Loucy (cell line): ENCODE measurements at regions not wholly inside any gene's neighbourhood (a gene's known extent, or its start where the extent isn't known, plus 50 kb on each side); places are given as distances from the start of the nearest gene placed in this dataset.

Experiments used
- CTCF ChIP-seq: fragments of 200-600 bp; sonication (generic); conservative IDR thresholded peaks from 2 replicates; pipeline ENCODE4 v1.5.1; 2014; ENCODE audit warnings: mild to moderate bottlenecking, antibody characterized with exemption, low read length
- EZH2phosphoT487 ChIP-seq: fragments of 200-600 bp; IDR thresholded peaks from 2 replicates; pipeline ENCODE4 v1.6.1; 2018; ENCODE audit warnings: antibody characterized with exemption, mild to moderate bottlenecking, moderate library complexity, borderline replicate concordance

- TF ChIP-seq EZH2phosphoT487 (no peak), CTCF (no peak)
These were observed 700.0 kb downstream of the TMTC2 start for GRCh38 chr12:83386527-83387264.
